ENCODE measurements at regions not wholly inside any gene's neighbourhood (a gene's known extent, or its start where the extent isn't known, plus 50 kb on each side); places are given as distances from the start of the nearest gene placed in this dataset.

DNA sequence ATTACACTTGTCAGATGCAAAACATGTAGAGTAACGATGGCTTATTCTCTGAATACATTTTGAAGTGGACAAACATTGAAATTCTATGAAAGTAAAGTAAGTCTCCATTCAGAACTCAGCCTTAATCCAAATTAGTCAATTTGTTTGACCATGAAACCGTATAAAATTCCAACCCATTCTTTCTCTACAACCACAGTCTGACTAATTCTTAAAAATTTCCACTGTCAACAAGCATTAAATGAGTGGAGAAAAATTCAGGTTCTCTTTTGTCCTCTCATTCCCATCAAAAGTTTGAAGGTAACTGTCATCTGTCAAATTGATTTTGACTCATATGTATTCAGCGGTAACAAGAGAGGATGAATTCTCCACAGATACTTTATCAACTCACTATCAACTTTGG, 1031.5 kb downstream of the SORCS1 start:
- no peak overlapping the region for H2AFZ ChIP-seq (ENCODE audit: low read depth, low read length)
- no peak overlapping the region for H3K4me2 ChIP-seq (ENCODE audit: low read length)
- no peaks in the 10 kb centered on the region for H3K9me3 ChIP-seq (ENCODE audit: insufficient read depth, low read length)
- H3K4me1 ChIP-seq (ENCODE audit: low read length): no peaks in the 10 kb centered on the region
- no peak overlapping the region for H3K27ac ChIP-seq (ENCODE audit: low read length)
- no peaks in the 10 kb centered on the region for H3K79me2 ChIP-seq (ENCODE audit: low read length)
- H3K27me3 ChIP-seq (ENCODE audit: low read depth, low read length): no peaks in the 10 kb centered on the region
- H4K20me1 ChIP-seq (ENCODE audit: insufficient read depth, low read length): no peaks in the 10 kb centered on the region
- TF ChIP-seq, protein P1, sequence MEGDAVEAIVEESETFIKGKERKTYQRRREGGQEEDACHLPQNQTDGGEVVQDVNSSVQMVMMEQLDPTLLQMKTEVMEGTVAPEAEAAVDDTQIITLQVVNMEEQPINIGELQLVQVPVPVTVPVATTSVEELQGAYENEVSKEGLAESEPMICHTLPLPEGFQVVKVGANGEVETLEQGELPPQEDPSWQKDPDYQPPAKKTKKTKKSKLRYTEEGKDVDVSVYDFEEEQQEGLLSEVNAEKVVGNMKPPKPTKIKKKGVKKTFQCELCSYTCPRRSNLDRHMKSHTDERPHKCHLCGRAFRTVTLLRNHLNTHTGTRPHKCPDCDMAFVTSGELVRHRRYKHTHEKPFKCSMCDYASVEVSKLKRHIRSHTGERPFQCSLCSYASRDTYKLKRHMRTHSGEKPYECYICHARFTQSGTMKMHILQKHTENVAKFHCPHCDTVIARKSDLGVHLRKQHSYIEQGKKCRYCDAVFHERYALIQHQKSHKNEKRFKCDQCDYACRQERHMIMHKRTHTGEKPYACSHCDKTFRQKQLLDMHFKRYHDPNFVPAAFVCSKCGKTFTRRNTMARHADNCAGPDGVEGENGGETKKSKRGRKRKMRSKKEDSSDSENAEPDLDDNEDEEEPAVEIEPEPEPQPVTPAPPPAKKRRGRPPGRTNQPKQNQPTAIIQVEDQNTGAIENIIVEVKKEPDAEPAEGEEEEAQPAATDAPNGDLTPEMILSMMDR (IDR thresholded peaks at IDR 0.05; ENCODE audit: low read depth, low read length): no peak
- TF ChIP-seq EZH2phosphoT487 (IDR thresholded peaks at IDR 0.05; ENCODE audit: low read depth): no peak
- H3K9ac ChIP-seq (ENCODE audit: low read length): no peak overlapping the region
- H3K4me3 ChIP-seq (ENCODE audit: low read length): no peak overlapping the region
- H3K36me3 ChIP-seq (replicated peaks; ENCODE audit: low read depth, low read length): no peaks in the 10 kb centered on the region

DNA sequence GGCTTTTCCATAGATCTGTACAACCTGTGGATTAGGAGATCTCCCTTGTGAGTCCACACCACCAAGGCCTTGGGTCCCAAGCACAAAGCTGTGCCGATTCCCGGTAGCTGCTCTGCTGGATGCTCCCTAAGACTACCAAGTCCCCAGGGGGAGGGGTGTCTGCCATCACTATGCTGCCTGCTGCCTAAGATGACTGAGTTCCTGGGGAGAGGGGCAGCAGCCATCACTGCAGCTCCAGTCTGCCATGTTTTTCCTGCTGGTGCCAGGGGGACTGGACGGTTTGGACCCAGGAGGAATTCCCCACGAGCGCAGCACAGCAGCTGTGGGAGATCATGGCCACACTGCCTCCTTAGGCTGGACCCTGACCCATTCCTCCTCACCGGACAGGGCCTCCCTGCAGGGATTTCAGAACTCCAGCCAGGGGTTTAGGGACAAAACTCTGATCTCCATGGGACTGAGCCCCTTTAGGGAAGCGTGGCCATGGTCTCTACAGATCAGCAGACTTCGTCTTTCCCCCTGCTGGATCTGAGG, 1049.8 kb downstream of the SORCS1 start:
- Histone ChIP-seq H3K79me2 (ENCODE audit: low read length) (no peaks in the 10 kb centered on the region), H3K4me1 (ENCODE audit: low read length) (no peaks in the 10 kb centered on the region), H3K36me3 (replicated peaks; ENCODE audit: low read depth, low read length) (no peaks in the 10 kb centered on the region), H3K4me2 (ENCODE audit: low read length) (no peak overlapping the region), H2AFZ (ENCODE audit: low read depth, low read length) (no peak overlapping the region), H3K27me3 (ENCODE audit: low read depth, low read length) (no peaks in the 10 kb centered on the region), H4K20me1 (ENCODE audit: insufficient read depth, low read length) (no peaks in the 10 kb centered on the region), H3K9ac (ENCODE audit: low read length) (no peak overlapping the region), H3K9me3 (ENCODE audit: insufficient read depth, low read length) (no peaks in the 10 kb centered on the region), H3K27ac (ENCODE audit: low read length) (no peak overlapping the region), H3K4me3 (ENCODE audit: low read length) (no peak overlapping the region)
- TF ChIP-seq EZH2phosphoT487 (IDR thresholded peaks at IDR 0.05; ENCODE audit: low read depth): no peak
- TF ChIP-seq, protein P1 (IDR thresholded peaks at IDR 0.05; ENCODE audit: low read depth, low read length): no peak

DNA sequence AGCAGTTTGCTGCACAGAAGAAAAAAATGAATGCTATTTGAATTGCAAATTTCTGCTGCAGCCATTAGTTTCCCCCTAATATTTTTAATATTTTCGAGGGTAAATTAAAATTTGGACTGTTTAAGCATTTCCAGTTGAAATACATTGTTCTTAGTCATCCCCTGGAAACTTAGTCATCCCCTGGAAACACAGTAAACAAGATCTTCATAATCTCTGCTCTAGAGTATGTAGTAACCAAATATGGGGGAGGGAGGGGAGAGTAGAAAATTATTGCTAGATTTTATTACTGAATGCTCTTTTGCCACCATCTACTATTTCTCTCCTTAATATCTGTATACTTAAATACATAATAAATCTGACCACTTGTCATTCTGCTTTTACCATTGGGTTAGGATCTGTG, 1053.3 kb downstream of the SORCS1 start:
- Histone ChIP-seq H3K27me3 (ENCODE audit: low read depth, low read length) (no peaks in the 10 kb centered on the region), H3K4me1 (ENCODE audit: low read length) (no peaks in the 10 kb centered on the region), H3K27ac (ENCODE audit: low read length) (no peak overlapping the region), H2AFZ (ENCODE audit: low read depth, low read length) (no peak overlapping the region), H3K9ac (ENCODE audit: low read length) (no peak overlapping the region), H3K4me2 (ENCODE audit: low read length) (no peak overlapping the region), H3K9me3 (ENCODE audit: insufficient read depth, low read length) (no peaks in the 10 kb centered on the region), H3K36me3 (replicated peaks; ENCODE audit: low read depth, low read length) (no peaks in the 10 kb centered on the region), H3K79me2 (ENCODE audit: low read length) (no peaks in the 10 kb centered on the region), H3K4me3 (ENCODE audit: low read length) (no peak overlapping the region), H4K20me1 (ENCODE audit: insufficient read depth, low read length) (no peaks in the 10 kb centered on the region)
- TF ChIP-seq EZH2phosphoT487 (IDR thresholded peaks at IDR 0.05; ENCODE audit: low read depth): no peak
- TF ChIP-seq, protein P1 (IDR thresholded peaks at IDR 0.05; ENCODE audit: low read depth, low read length): no peak

DNA sequence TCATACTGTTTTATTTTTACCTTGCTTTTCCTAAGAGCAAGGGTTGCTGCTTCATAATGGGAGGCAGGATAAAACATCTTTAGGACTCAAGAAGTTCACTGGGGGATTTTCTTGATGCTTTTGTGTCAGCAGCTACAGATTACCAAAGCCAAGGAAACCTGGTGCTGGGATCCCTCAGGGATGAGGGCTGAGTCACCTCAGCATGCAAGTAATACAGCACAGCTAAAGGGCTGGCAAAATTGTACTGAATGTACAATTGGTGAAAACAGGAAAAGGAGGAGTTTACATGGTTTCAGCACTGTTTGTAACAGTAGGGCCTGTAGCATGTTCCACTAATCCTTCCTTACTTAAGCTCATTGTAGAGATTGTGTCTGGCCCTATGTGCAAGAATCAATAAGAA, 1056.8 kb downstream of the SORCS1 start:
- no peak overlapping the region for H3K4me3 ChIP-seq (ENCODE audit: low read length)
- H3K9me3 ChIP-seq (ENCODE audit: insufficient read depth, low read length): no peaks in the 10 kb centered on the region
- no peaks in the 10 kb centered on the region for H3K27me3 ChIP-seq (ENCODE audit: low read depth, low read length)
- no peaks in the 10 kb centered on the region for H3K79me2 ChIP-seq (ENCODE audit: low read length)
- no peak overlapping the region for H3K27ac ChIP-seq (ENCODE audit: low read length)
- H3K36me3 ChIP-seq (replicated peaks; ENCODE audit: low read depth, low read length): no peaks in the 10 kb centered on the region
- no peaks in the 10 kb centered on the region for H3K4me1 ChIP-seq (ENCODE audit: low read length)
- no peak for TF ChIP-seq EZH2phosphoT487 (IDR thresholded peaks at IDR 0.05; ENCODE audit: low read depth)
- TF ChIP-seq, protein P1 (IDR thresholded peaks at IDR 0.05; ENCODE audit: low read depth, low read length): no peak
- H4K20me1 ChIP-seq (ENCODE audit: insufficient read depth, low read length): no peaks in the 10 kb centered on the region
- no peak overlapping the region for H3K9ac ChIP-seq (ENCODE audit: low read length)
- H2AFZ ChIP-seq (ENCODE audit: low read depth, low read length): no peak overlapping the region
- H3K4me2 ChIP-seq (ENCODE audit: low read length): no peak overlapping the region

Measured in OCI-LY3 (cell line).